DND-41 (cell line): ENCODE measurements at regions not wholly inside any gene's neighbourhood (a gene's known extent, or its start where the extent isn't known, plus 50 kb on each side); places are given as distances from the start of the nearest gene placed in this dataset.

Experiments
- CTCF ChIP-seq: IDR thresholded peaks from 2 replicates; pipeline ENCODE4 v1.5.1; 2012; ENCODE audit warnings: borderline replicate concordance, low read length, moderate library complexity, mild to moderate bottlenecking; ENCODE audit not compliant: poor library complexity, severe bottlenecking; ENCODE audit errors: extremely low read depth
- EZH2 ChIP-seq: IDR thresholded peaks from 3 replicates; pipeline ENCODE4 v1.6.1; 2012; ENCODE audit warnings: borderline replicate concordance, low read depth, mild to moderate bottlenecking, moderate library complexity, low read length, inconsistent platforms; ENCODE audit not compliant: severe bottlenecking

GRCh38 chr16:10242097-10242496, 59.9 kb upstream of the GRIN2A start:
- no peak for TF ChIP-seq CTCF
- no peak for TF ChIP-seq EZH2
